GM12874 (cell line): ENCODE measurements at regions not wholly inside any gene's neighbourhood (a gene's known extent, or its start where the extent isn't known, plus 50 kb on each side); places are given as distances from the start of the nearest gene placed in this dataset.

ENCODE experiments used
- CTCF ChIP-seq: IDR thresholded peaks from 2 replicates; pipeline ENCODE4 v1.5.1; 2011; ENCODE audit warnings: low read depth, mild to moderate bottlenecking, control low read depth, low read length, moderate library complexity; ENCODE audit not compliant: insufficient read depth

DNA sequence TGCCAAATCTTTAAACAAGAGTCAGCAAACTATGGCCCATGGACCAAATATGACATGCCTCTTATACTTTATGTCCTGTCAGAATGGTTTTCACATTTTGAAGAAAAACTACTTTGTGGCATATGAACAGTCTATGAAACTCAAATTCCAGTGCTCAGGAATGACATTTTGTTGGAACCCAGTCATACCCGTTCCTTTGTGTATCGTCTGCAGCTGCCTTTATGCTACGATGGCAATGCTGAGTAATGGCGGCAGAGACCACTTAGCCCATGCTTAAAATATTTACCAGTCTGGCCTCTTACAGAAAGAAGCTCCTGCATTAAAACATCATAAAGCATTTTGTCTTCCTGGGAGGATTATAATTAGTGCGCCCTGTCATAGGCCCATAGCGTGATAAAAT, 140.5 kb upstream of the FHL2 start:
- no peak for TF ChIP-seq CTCF

DNA sequence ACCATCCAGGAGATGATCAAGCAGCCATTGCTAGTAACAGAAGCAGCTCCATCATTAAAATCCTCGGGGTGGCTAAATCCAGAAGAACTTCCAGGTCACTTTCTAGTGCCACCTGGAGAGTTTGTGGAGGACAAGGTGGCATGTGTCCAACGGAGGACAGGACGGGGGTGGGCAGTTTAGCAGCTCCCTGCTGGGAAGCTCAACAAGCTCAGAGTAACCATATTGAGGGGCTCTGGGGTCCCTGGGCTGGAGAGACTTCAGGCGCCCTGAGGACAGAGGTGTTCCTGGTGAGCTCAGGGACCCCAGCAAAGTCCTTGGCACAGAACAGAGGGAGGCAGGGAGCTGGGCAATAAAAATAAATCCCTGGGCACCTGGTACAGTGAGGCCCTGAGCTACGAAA, 140.0 kb upstream of the FHL2 start:
- no peak for TF ChIP-seq CTCF

DNA sequence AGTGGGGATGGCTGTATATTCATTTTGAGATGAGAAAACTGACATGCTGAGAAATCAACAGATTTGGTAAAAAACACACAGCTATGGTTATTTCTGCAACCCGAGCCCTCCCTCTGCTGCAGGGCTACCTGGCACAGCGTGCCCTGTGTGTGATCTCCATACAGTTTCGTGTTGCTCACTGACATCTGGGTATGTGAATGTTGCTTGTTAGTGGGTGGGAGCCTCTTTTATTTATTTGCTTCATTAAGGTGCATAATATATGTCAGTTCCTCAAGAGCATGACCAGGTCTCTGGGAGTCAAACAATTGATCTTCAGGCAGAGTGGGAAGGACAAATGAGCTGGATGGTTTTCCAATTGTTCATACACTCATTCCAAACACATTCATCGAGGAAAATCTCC, 139.1 kb upstream of the FHL2 start:
- TF ChIP-seq CTCF, result no peak

- no peak for TF ChIP-seq CTCF
These were observed 138.6 kb upstream of the FHL2 start for GRCh38 chr2:105537466-105537865.

DNA sequence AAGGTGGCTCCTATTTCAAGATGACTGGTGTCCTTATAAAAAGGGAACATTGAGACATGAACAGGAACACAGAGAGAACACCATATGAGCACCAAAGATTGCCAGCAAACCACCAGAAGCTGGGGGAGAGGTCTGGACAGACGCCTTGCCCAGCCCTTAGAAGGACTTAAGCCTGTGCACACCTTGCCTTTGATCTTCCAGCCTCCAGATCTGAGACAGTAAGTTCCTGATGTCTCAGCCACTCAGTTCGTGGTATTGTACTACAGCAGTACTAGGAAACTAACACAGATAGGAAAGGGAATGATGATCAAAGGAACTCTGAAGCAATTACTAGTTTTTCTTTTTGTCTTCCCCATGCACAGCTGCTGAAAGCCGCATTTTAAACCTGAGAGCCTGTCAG, 137.3 kb upstream of the FHL2 start:
- no peak for TF ChIP-seq CTCF

DNA sequence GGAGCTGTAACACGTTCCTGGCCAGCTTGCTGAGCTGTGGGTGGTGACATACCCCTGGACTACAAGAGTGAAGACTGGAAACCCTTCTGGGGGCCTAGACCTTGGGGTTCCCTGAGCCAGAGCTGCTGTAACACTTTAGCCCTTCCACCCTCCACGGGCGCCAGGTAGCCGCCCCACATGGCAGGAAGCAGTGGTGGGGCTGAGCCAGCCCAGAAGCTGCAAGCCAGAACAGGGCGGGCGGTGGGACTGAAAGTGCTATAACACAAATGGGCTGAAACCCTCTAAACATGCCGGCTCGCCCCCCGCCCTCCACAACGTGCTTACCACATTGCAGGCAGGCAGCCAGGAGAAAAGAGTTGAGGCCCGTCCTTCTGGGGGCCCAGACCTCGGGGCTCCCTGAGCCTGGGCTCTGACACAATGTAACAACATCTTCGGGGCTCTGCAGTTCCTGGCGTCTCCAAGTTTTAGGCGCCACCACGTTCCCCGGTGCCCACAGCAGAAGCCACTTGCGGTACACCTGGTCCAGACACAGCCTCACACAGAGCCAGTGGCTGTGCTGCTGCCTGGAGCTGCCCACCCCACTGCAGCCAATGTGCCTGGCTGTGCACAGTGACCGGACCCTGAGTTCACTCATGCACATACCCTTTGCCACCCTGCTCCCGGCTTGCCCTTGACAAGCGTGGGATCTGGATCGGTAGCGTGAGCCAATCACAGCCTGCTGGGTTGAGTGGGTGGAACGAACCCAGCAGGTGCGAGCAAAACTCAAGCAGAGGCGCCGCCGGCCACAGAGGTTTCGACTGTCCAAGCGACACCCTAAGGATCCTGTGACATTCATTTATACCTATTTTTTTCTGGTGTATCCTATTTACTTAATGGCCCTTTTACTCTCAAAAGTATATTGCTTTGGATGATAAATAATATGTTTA, 127.4 kb upstream of the FHL2 start:
- TF ChIP-seq CTCF, result no peak

DNA sequence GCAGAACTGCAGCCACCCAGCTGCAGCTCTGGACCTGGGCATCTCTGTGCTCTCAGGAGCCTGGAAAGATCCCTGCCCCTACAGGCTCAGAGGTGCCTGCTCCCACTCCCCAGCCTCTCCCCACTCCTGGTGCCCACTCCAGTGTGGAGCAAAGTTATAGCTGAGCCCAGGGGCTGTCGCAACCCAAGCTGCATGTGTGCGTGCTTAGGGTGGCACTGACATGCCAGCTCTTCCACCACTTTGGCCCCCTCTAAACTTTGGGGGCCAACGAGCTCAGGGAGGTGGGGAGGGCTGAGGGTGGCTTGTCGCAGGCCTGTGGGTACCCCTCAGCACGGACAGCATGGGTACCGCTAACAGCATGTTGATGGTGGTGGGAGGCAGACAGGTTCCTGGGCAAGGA, 126.3 kb upstream of the FHL2 start:
- no peak for TF ChIP-seq CTCF
